ENCODE measurements at regions not wholly inside any gene's neighbourhood (a gene's known extent, or its start where the extent isn't known, plus 50 kb on each side); places are given as distances from the start of the nearest gene placed in this dataset.

DNA sequence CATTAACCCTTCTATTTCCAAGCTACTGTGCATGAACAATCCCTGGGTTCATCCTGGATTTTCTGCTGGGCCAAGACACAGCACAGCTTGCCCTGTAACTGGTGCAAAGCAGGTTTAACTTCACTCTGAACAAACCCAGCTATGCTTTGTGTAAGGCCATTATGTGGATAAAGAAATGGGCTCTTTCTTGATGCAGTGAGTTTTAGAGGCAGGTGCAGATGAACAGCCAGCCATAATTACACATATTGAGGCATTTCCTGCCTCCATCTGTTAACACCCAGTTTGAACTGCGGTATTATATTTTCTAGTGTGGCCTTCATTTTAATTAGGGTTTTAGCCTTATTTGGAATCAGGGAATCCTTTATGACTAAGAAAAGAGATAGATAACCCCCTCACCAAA, 68.7 kb upstream of the ARX start:
- no peak for DNase-seq
- TF ChIP-seq, protein P1, sequence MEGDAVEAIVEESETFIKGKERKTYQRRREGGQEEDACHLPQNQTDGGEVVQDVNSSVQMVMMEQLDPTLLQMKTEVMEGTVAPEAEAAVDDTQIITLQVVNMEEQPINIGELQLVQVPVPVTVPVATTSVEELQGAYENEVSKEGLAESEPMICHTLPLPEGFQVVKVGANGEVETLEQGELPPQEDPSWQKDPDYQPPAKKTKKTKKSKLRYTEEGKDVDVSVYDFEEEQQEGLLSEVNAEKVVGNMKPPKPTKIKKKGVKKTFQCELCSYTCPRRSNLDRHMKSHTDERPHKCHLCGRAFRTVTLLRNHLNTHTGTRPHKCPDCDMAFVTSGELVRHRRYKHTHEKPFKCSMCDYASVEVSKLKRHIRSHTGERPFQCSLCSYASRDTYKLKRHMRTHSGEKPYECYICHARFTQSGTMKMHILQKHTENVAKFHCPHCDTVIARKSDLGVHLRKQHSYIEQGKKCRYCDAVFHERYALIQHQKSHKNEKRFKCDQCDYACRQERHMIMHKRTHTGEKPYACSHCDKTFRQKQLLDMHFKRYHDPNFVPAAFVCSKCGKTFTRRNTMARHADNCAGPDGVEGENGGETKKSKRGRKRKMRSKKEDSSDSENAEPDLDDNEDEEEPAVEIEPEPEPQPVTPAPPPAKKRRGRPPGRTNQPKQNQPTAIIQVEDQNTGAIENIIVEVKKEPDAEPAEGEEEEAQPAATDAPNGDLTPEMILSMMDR (IDR thresholded peaks at IDR 0.05) = no peak
- no peak for TF ChIP-seq POLR2A (IDR thresholded peaks at IDR 0.05)
- no peaks in the 10 kb centered on the region for H3K9me3 ChIP-seq
- no peaks in the 10 kb centered on the region for H3K36me3 ChIP-seq
- H3K4me1 ChIP-seq = no peaks in the 10 kb centered on the region
- H3K27ac ChIP-seq = no peak overlapping the region
- no peak overlapping the region for H3K4me3 ChIP-seq
- no peaks in the 10 kb centered on the region for H3K27me3 ChIP-seq
- intact Hi-C loops (cut with DNase I; ENCODE audit: low total_unique reads) = no loop called here

DNA sequence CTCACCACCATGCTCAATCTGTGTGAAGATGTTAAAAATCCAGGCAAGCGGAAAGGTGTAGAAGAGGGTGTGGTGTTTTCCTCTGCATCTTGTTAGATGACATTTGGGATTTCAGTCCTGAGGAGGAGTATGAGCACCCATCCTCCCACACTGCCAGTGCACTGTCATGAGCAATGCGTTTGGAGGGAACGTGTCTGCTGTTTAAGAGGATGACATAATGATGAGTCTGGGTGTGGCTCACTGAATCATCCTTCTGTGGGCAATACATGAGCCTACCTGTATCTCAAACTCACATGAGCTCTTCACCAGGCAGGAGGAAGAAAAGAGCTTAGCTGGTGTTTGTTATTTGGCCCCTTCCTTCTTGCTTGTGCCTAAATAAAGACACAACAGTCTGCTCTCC, 67.9 kb upstream of the ARX start:
- TF ChIP-seq POLR2A (IDR thresholded peaks at IDR 0.05) = no peak
- TF ChIP-seq, protein P1 (IDR thresholded peaks at IDR 0.05) = no peak
- no peak overlapping the region for H3K4me3 ChIP-seq
- H3K27me3 ChIP-seq = no peaks in the 10 kb centered on the region
- DNase-seq = no peak
- H3K4me1 ChIP-seq = no peaks in the 10 kb centered on the region
- intact Hi-C loops (cut with DNase I; ENCODE audit: low total_unique reads) = no loop called here
- no peaks in the 10 kb centered on the region for H3K9me3 ChIP-seq
- no peak overlapping the region for H3K27ac ChIP-seq
- no peaks in the 10 kb centered on the region for H3K36me3 ChIP-seq

DNA sequence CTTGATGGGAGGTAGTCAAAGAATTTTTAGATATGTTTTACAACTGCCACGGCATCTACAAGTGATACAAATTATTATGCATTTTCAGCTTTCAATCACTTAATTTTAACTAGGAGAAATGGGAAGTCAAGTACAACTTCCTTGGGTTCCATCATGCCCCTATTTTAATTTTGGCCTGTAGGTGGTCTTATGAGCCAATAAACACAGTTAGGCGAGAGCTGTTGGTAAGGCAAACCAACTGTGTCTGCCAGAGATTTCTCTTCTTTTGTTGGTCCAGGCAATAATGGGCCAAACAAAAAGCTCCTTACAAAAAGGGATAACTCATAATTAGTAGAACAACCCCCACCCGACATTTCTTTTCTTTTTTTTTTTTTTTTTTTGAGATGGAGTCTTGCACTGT, 63.3 kb upstream of the ARX start:
- Histone ChIP-seq H3K4me3 (no peak overlapping the region), H3K36me3 (no peaks in the 10 kb centered on the region), H3K4me1 (no peaks in the 10 kb centered on the region), H3K9me3 (no peaks in the 10 kb centered on the region), H3K27me3 (no peaks in the 10 kb centered on the region), H3K27ac (no peak overlapping the region)
- no peak for DNase-seq
- no peak for TF ChIP-seq POLR2A (IDR thresholded peaks at IDR 0.05)
- intact Hi-C loops (cut with DNase I; ENCODE audit: low total_unique reads) = no loop called here

DNA sequence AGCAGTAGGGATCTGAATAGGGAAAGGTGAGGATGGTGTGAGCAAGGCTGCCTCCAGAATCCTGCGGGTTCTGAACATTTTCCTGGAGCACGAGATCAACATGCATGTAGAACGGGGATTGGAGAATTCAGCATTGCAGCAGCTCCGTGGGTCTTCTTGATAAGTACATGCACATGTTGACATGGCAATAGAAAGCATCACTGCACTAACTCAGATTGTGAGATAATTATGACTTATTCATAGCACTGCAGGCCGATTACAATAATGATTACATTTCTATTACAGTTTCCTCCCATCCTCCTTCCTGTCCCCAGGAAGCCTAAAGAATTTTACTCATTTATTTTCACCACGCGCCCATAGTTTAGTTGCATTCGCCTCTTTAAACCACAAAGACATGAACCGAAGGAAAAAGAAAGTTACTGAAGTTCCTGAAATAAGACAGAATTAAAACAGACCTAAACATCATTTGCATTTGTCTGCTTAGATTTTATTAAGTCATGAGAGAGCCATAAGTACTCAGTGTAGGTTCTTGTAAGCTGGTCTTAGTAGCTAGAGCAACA, 61.3 kb upstream of the ARX start:
- TF ChIP-seq, protein P1 (IDR thresholded peaks at IDR 0.05) = no peak
- TF ChIP-seq POLR2A (IDR thresholded peaks at IDR 0.05) = no peak
- no peaks in the 10 kb centered on the region for H3K27me3 ChIP-seq
- no peaks in the 10 kb centered on the region for H3K9me3 ChIP-seq
- no peak overlapping the region for H3K4me3 ChIP-seq
- DNase-seq = no peak
- H3K27ac ChIP-seq = no peak overlapping the region
- no peaks in the 10 kb centered on the region for H3K4me1 ChIP-seq
- intact Hi-C loops (cut with DNase I; ENCODE audit: low total_unique reads) = no loop called here
- no peaks in the 10 kb centered on the region for H3K36me3 ChIP-seq

DNA sequence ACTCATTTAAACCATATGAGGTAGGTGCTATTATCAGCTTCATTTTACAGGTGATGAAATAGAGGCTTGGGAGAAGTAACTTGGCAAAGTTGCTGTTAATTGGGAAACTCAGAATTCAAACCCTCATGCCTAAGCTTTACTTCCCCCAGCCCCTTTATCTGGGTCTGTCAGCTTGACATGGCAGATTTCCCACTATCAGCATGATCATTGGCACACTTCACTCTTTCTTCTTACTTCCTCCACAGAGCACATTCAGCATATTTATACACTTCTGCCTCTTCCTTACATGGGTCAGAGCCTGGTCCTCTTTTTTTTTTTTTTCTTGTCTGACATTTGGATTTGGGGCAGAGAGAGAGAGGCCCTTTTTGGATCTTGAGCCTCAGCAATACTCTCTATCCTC, 56.5 kb upstream of the ARX start:
- H3K4me1 ChIP-seq = no peaks in the 10 kb centered on the region
- TF ChIP-seq, protein P1 (IDR thresholded peaks at IDR 0.05) = no peak
- no peak for TF ChIP-seq POLR2A (IDR thresholded peaks at IDR 0.05)
- H3K9me3 ChIP-seq = no peaks in the 10 kb centered on the region
- DNase-seq = no peak
- no peak overlapping the region for H3K27ac ChIP-seq
- H3K27me3 ChIP-seq = no peaks in the 10 kb centered on the region
- no peaks in the 10 kb centered on the region for H3K36me3 ChIP-seq
- intact Hi-C loops (cut with DNase I; ENCODE audit: low total_unique reads) = no loop called here
- H3K4me3 ChIP-seq = no peak overlapping the region

DNA sequence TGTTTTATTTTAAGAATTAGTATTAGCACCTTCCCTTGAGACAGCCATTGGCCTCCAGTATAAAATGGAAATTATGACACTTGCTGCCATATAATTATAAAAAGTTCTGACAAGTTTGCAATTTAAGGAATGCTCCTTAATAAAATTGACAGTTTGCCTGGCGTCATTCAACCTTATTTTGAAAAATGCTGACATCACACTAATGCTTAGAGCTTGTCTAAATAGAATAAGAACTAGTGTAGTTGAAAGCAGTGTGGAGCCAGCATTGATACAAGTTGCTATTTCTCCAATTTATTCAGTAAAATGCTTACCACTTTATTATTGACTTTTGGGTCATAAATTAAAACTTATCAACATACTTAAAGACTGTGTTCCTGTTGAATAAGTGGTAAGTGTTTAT, 54.3 kb upstream of the ARX start:
- Histone ChIP-seq H3K4me3 (no peak overlapping the region), H3K36me3 (no peaks in the 10 kb centered on the region), H3K27ac (no peak overlapping the region), H3K9me3 (no peaks in the 10 kb centered on the region), H3K27me3 (no peaks in the 10 kb centered on the region), H3K4me1 (no peaks in the 10 kb centered on the region)
- intact Hi-C loops (cut with DNase I; ENCODE audit: low total_unique reads) = no loop called here
- TF ChIP-seq POLR2A (IDR thresholded peaks at IDR 0.05) = no peak
- TF ChIP-seq, protein P1 (IDR thresholded peaks at IDR 0.05) = no peak
- no peak for DNase-seq
